ENCODE measurements at regions not wholly inside any gene's neighbourhood (a gene's known extent, or its start where the extent isn't known, plus 50 kb on each side); places are given as distances from the start of the nearest gene placed in this dataset.

GRCh38 chr3:107077391-107077790 is 299.8 kb upstream of the CCDC54 start:
- DNase-seq (ENCODE audit: low spot score), result peak; percentile 93

- DNase-seq (ENCODE audit: low spot score), result no peak
Observed at GRCh38 chr3:107082527-107082926, 294.7 kb upstream of the CCDC54 start.

GRCh38 chr3:107085261-107085660 is 292.0 kb upstream of the CCDC54 start:
- no peak for DNase-seq (ENCODE audit: low spot score)

GRCh38 chr3:107092121-107092520 is 285.1 kb upstream of the CCDC54 start:
- no peak for DNase-seq (ENCODE audit: low spot score)

GRCh38 chr3:107098864-107099263 is 278.4 kb upstream of the CCDC54 start:
- no peak for DNase-seq (ENCODE audit: low spot score)

- DNase-seq (ENCODE audit: low spot score), result no peak
Observed at GRCh38 chr3:107100137-107100536, 277.1 kb upstream of the CCDC54 start.

- no peak for DNase-seq (ENCODE audit: low spot score)
Observed at GRCh38 chr3:107100573-107100972, 276.7 kb upstream of the CCDC54 start.

- no peak for DNase-seq (ENCODE audit: low spot score)
Observed at GRCh38 chr3:107103786-107104185, 273.5 kb upstream of the CCDC54 start.

GRCh38 chr3:107106316-107106715 is 270.9 kb upstream of the CCDC54 start:
- no peak for DNase-seq (ENCODE audit: low spot score)

- DNase-seq (ENCODE audit: low spot score), result no peak
Observed at GRCh38 chr3:107106907-107107306, 270.3 kb upstream of the CCDC54 start.

GRCh38 chr3:107110596-107111305 is 266.5 kb upstream of the CCDC54 start:
- DNase-seq (ENCODE audit: low spot score), result no peak

GRCh38 chr3:107111872-107112271 is 265.4 kb upstream of the CCDC54 start:
- DNase-seq (ENCODE audit: low spot score), result no peak

- DNase-seq (ENCODE audit: low spot score), result no peak
Observed at GRCh38 chr3:107112356-107112755, 264.9 kb upstream of the CCDC54 start.

- DNase-seq (ENCODE audit: low spot score), result no peak
Observed at GRCh38 chr3:107116251-107116650, 261.0 kb upstream of the CCDC54 start.

- no peak for DNase-seq (ENCODE audit: low spot score)
Observed at GRCh38 chr3:107117156-107117555, 260.1 kb upstream of the CCDC54 start.

GRCh38 chr3:107117922-107118536 is 259.2 kb upstream of the CCDC54 start:
- DNase-seq (ENCODE audit: low spot score), result peak; percentile 89

GRCh38 chr3:107124885-107125284 is 252.4 kb upstream of the CCDC54 start:
- DNase-seq (ENCODE audit: low spot score), result no peak

GRCh38 chr3:107128946-107129345 is 248.3 kb upstream of the CCDC54 start:
- DNase-seq (ENCODE audit: low spot score), result no peak

GRCh38 chr3:107130089-107130700 is 247.0 kb upstream of the CCDC54 start:
- DNase-seq (ENCODE audit: low spot score), result no peak

GRCh38 chr3:107132674-107133073 is 244.6 kb upstream of the CCDC54 start:
- DNase-seq (ENCODE audit: low spot score), result no peak

GRCh38 chr3:107133891-107134290 is 243.3 kb upstream of the CCDC54 start:
- DNase-seq (ENCODE audit: low spot score), result no peak

GRCh38 chr3:107142171-107142570 is 235.1 kb upstream of the CCDC54 start:
- DNase-seq (ENCODE audit: low spot score), result no peak

- peak; percentile 67 for DNase-seq (ENCODE audit: low spot score)
Observed at GRCh38 chr3:107142786-107143575, 234.3 kb upstream of the CCDC54 start.
